GM12878 (cell line): ENCODE measurements at regions not wholly inside any gene's neighbourhood (a gene's known extent, or its start where the extent isn't known, plus 50 kb on each side); places are given as distances from the start of the nearest gene placed in this dataset.

Source experiments
- ATAC-seq: fragments of 200-7000 bp; cut with Tn5 transposase; 3 replicates; pipeline ENCODE4 v1.9.1; 2020; ENCODE audit warnings: mild to moderate bottlenecking, moderate library complexity
- BruUV-seq: library from RNA; stranded (reverse); fragments of 400-500 nt; replicated peaks from 2 replicates; lab custom pipeline; 2021; lab: Mats Ljungman, UMichigan
- CTCF ChIA-PET: fragments of 300-600 bp; sonication (Branson Sonifier 250); formaldehyde crosslinking; extraction: SDS; loops from one replicate; lab custom pipeline; 2021; ENCODE audit warnings: inconsistent platforms; lab: Yijun Ruan, JAX
- POLR2A ChIA-PET: fragments of 350-600 bp; formaldehyde crosslinking; extraction: SDS; loops from one replicate; lab custom pipeline; 2021; ENCODE audit warnings: inconsistent platforms; lab: Charles Lee
- RAD21 ChIA-PET: fragments of 300-600 bp; sonication (Branson Sonifier 250); formaldehyde crosslinking; loops from one replicate; lab custom pipeline; 2023; ENCODE audit warnings: antibody characterized with exemption; ENCODE audit not compliant: unreplicated experiment; lab: Charles Lee
- SMC1A ChIA-PET: fragments of 300-600 bp; sonication (Branson Sonifier 250); formaldehyde crosslinking; loops from one replicate; lab custom pipeline; 2023; ENCODE audit not compliant: unreplicated experiment, uncharacterized antibody; lab: Charles Lee
- DNase-seq: peaks from one replicate; pipeline ENCODE4 v3.0.0-alpha.2; 2011; ENCODE audit warnings: low read depth, low spot score
- FAIRE-seq: peaks from 3 replicates; lab custom pipeline; 2011; peaks lifted over from hg19 to GRCh38; lab: Jason Lieb, UNC
- H2AFZ ChIP-seq: 2 replicates; pipeline ENCODE4 v1.6.0; 2011; ENCODE audit warnings: low read depth, low read length, control low read depth; ENCODE audit not compliant: control insufficient read depth
- H3K27ac ChIP-seq: 2 replicates; pipeline ENCODE4 v1.5.1; 2011; ENCODE audit warnings: control low read depth; ENCODE audit not compliant: control insufficient read depth, insufficient read depth
- H3K27me3 ChIP-seq, 2 experiments: replicated peaks in 1 of 2; 2 replicates each; pipeline versions ENCODE4 v1.6.0 to v1.6.1; 2011; ENCODE audit warnings: low read length in 1 of 2; ENCODE audit not compliant: control insufficient read depth in 2 of 2, insufficient read depth in 2 of 2
- H3K36me3 ChIP-seq, 2 experiments: 2 replicates each; pipeline ENCODE4 v1.5.1; 2011; ENCODE audit warnings: low read length in 1 of 2; ENCODE audit not compliant: control insufficient read depth in 2 of 2, insufficient read depth in 2 of 2
- H3K4me1 ChIP-seq: 2 replicates; pipeline ENCODE4 v1.6.1; 2011; ENCODE audit warnings: mild to moderate bottlenecking, low read length, moderate library complexity, mixed read lengths; ENCODE audit not compliant: control insufficient read depth, insufficient read depth
- H3K4me2 ChIP-seq: 2 replicates; pipeline ENCODE4 v1.6.0; 2011; ENCODE audit warnings: control low read depth; ENCODE audit not compliant: control insufficient read depth, insufficient read depth
- H3K4me3 ChIP-seq: fragments of 200-600 bp; sonication (generic); 2 replicates; pipeline ENCODE4 v1.5.1; 2016
- H3K79me2 ChIP-seq: 2 replicates; pipeline ENCODE4 v1.6.0; 2011; ENCODE audit warnings: low read length; ENCODE audit not compliant: control insufficient read depth, insufficient read depth
- H3K9ac ChIP-seq: 2 replicates; pipeline ENCODE4 v1.8.0; 2011; ENCODE audit warnings: low read length, control low read depth, mixed read lengths; ENCODE audit not compliant: control insufficient read depth, insufficient read depth
- H3K9me3 ChIP-seq: replicated peaks from 3 replicates; pipeline ENCODE4 v1.5.1; 2011; ENCODE audit warnings: mild to moderate bottlenecking, low read length; ENCODE audit not compliant: control insufficient read depth, insufficient read depth
- H4K20me1 ChIP-seq: 2 replicates; pipeline ENCODE4 v1.6.0; 2011; ENCODE audit not compliant: control insufficient read depth, insufficient read depth
- ASH2L ChIP-seq: fragments of 300-600, 200-600 bp; sonication (generic); IDR thresholded peaks from 2 replicates; pipeline ENCODE4 v1.6.1; 2017; ENCODE audit warnings: low read depth, mild to moderate bottlenecking, borderline replicate concordance
- ATF3 ChIP-seq: IDR thresholded peaks from 2 replicates; pipeline ENCODE4 v1.6.1; 2011; ENCODE audit warnings: low read depth, mild to moderate bottlenecking, low read length, moderate library complexity, borderline replicate concordance; ENCODE audit errors: extremely low read depth
- EED ChIP-seq: sonication (generic); IDR thresholded peaks from 2 replicates; pipeline ENCODE4 v1.6.1; 2016; ENCODE audit warnings: antibody characterized with exemption, low read depth
- EZH2 ChIP-seq: IDR thresholded peaks from 2 replicates; pipeline ENCODE4 v1.6.1; 2012; ENCODE audit warnings: low read depth, mild to moderate bottlenecking, control low read depth, inconsistent platforms, low read length, borderline replicate concordance; ENCODE audit not compliant: control insufficient read depth
- MEF2A ChIP-seq: IDR thresholded peaks from 2 replicates; pipeline ENCODE4 v1.6.1; 2011; ENCODE audit warnings: low read depth, mild to moderate bottlenecking, low read length, moderate library complexity; ENCODE audit not compliant: insufficient read depth
- MEF2B ChIP-seq: fragments of 450-650 bp; IDR thresholded peaks from 2 replicates; pipeline ENCODE4 v1.6.1; 2018; ENCODE audit warnings: mild to moderate bottlenecking, moderate library complexity; ENCODE audit not compliant: partially characterized antibody, poor library complexity, severe bottlenecking
- NFXL1 ChIP-seq: fragments of 450-650 bp; IDR thresholded peaks from 2 replicates; pipeline ENCODE4 v1.6.1; 2017; ENCODE audit warnings: antibody characterized with exemption, mild to moderate bottlenecking, borderline replicate concordance
- SREBF1 ChIP-seq: IDR thresholded peaks from 2 replicates; pipeline ENCODE4 v1.6.1; 2012; ENCODE audit warnings: mild to moderate bottlenecking, low read length
- STAT1 ChIP-seq: fragments of 450-650 bp; conservative IDR thresholded peaks from 2 replicates; pipeline ENCODE4 v1.6.1; 2014; ENCODE audit warnings: antibody characterized with exemption, mild to moderate bottlenecking
- TCF7 ChIP-seq: IDR thresholded peaks from 2 replicates; pipeline ENCODE4 v1.6.1; 2014; ENCODE audit warnings: antibody characterized with exemption, borderline replicate concordance
- WRNIP1 ChIP-seq: IDR thresholded peaks from 2 replicates; pipeline ENCODE4 v1.6.1; 2011; ENCODE audit warnings: low read depth, low read length, improper control_type of control experiment, borderline replicate concordance
- ZBTB40 ChIP-seq: fragments of 450-650 bp; IDR thresholded peaks from 2 replicates; pipeline ENCODE4 v1.6.1; 2016; ENCODE audit warnings: mild to moderate bottlenecking, moderate library complexity, borderline replicate concordance
- ZNF274 ChIP-seq: IDR thresholded peaks from one replicate; pipeline ENCODE4 v1.8.0; 2011; ENCODE audit not compliant: insufficient read length, insufficient read depth
- ZNF622 ChIP-seq: fragments of 450-650 bp; IDR thresholded peaks from 2 replicates; pipeline ENCODE4 v1.6.1; 2017; ENCODE audit warnings: mild to moderate bottlenecking, inconsistent platforms
- ZZZ3 ChIP-seq: IDR thresholded peaks from 2 replicates; pipeline ENCODE4 v1.6.1; 2011; ENCODE audit warnings: low read depth; ENCODE audit not compliant: control insufficient read depth, insufficient read length
- WGBS: methylation state at CpG from one replicate; pipeline ENCODE4 v1.1.6; 2016; ENCODE audit warnings: low lambda C conversion rate; ENCODE audit not compliant: insufficient replicate concordance, insufficient coverage; ENCODE audit errors: missing lambda C conversion rate; 5-methylcytosine and 5-hydroxymethylcytosine counted together
- in situ Hi-C: fragments of 300-500 bp; cut with MboI; formaldehyde crosslinking; loops from 9 replicates; pipeline ENCODE4 v1.14.3; 2018; ENCODE audit warnings: mixed read lengths
- intact Hi-C: fragments of 100-400 bp; cut with micrococcal nuclease; formaldehyde crosslinking; loops from one replicate; pipeline ENCODE4 v1.14.2; 2022; ENCODE audit not compliant: unreplicated experiment
- TF ChIP-seq, protein P1 (sequence below): fragments of 450-650 bp; IDR thresholded peaks from 2 replicates; pipeline ENCODE4 v1.6.1; 2017; ENCODE audit warnings: borderline replicate concordance

DNA sequence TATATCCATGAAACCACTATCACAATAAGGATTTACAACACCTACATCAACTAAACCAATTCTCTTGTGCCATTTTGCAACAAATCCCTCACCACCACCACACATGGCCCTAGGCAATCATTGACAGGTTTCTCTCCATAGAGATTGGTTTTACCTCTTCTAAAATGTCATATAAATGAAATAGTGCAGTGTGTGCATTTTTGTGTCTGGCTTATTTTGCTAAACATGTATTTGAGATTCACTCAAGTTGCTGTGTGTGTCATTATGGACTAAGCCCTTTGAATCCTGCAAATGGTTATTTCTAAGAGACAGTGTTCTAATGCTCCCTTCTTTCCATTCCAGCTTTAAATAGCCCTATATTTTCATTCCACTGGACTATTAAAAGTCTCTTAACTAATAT lies 179.7 kb upstream of the LRRC7 start (continued):
- TF ChIP-seq WRNIP1: no peak
- no peak for TF ChIP-seq NFXL1
- TF ChIP-seq TCF7: no peak
- TF ChIP-seq ZZZ3: no peak
- TF ChIP-seq MEF2A: no peak
- TF ChIP-seq STAT1: no peak
- TF ChIP-seq, all 136 proteins: peak for 0

- Histone ChIP-seq H4K20me1 (no peaks in the 10 kb centered on the region), H3K9me3 (no peaks in the 10 kb centered on the region), H3K9ac (no peak overlapping the region), H3K36me3 (no peaks in the 10 kb centered on the region), H3K27ac (no peak overlapping the region), H2AFZ (no peak overlapping the region), H3K4me2 (no peak overlapping the region), H3K79me2 (no peaks in the 10 kb centered on the region), H3K4me1 (no peaks in the 10 kb centered on the region), H3K27me3 (no peaks in the 10 kb centered on the region), H3K4me3 (no peak overlapping the region)
- intact Hi-C loops: no loop called here
- no TSS peak for BruUV-seq
- FAIRE-seq (no peak), ATAC-seq (no peak), DNase-seq (no peak)
- ChIA-PET SMC1A (no interaction called here), RAD21 (no interaction called here), POLR2A (no interaction called here), CTCF (no interaction called here)
- WGBS: 43% methylated on average over 1 of the region's 1 CpG
- in situ Hi-C loops: no loop called here
- no peak for TF ChIP-seq SREBF1
- TF ChIP-seq, protein P1, sequence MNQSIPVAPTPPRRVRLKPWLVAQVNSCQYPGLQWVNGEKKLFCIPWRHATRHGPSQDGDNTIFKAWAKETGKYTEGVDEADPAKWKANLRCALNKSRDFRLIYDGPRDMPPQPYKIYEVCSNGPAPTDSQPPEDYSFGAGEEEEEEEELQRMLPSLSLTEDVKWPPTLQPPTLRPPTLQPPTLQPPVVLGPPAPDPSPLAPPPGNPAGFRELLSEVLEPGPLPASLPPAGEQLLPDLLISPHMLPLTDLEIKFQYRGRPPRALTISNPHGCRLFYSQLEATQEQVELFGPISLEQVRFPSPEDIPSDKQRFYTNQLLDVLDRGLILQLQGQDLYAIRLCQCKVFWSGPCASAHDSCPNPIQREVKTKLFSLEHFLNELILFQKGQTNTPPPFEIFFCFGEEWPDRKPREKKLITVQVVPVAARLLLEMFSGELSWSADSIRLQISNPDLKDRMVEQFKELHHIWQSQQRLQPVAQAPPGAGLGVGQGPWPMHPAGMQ: no peak
- TF ChIP-seq ZBTB40: no peak
- no peak for TF ChIP-seq WRNIP1
- no peak for TF ChIP-seq ATF3
- TF ChIP-seq ZNF622: no peak
- no peak for TF ChIP-seq MEF2B
- TF ChIP-seq ASH2L: no peak
- TF ChIP-seq ZNF274: no peak
- no peak for TF ChIP-seq EZH2
- no peak for TF ChIP-seq EED
Observed at GRCh38 chr1:69400128-69400527, 167.6 kb upstream of the LRRC7 start.
